GM20000 (cell line): ENCODE measurements at regions not wholly inside any gene's neighbourhood (a gene's known extent, or its start where the extent isn't known, plus 50 kb on each side); places are given as distances from the start of the nearest gene placed in this dataset.

Source experiments
- DNase-seq: peaks from one replicate; pipeline ENCODE4 v3.0.0; 2012; ENCODE audit warnings: low spot score
- TF ChIP-seq, protein P1 (sequence below): IDR thresholded peaks from 2 replicates; pipeline ENCODE4 v1.5.1; 2012; ENCODE audit warnings: mild to moderate bottlenecking, control low read depth; ENCODE audit errors: extremely low read depth, missing control alignments

GRCh38 chr18:38545071-38545470 lies 979.5 kb upstream of the CELF4 start:
- DNase-seq = peak; percentile 27
- TF ChIP-seq, protein P1, sequence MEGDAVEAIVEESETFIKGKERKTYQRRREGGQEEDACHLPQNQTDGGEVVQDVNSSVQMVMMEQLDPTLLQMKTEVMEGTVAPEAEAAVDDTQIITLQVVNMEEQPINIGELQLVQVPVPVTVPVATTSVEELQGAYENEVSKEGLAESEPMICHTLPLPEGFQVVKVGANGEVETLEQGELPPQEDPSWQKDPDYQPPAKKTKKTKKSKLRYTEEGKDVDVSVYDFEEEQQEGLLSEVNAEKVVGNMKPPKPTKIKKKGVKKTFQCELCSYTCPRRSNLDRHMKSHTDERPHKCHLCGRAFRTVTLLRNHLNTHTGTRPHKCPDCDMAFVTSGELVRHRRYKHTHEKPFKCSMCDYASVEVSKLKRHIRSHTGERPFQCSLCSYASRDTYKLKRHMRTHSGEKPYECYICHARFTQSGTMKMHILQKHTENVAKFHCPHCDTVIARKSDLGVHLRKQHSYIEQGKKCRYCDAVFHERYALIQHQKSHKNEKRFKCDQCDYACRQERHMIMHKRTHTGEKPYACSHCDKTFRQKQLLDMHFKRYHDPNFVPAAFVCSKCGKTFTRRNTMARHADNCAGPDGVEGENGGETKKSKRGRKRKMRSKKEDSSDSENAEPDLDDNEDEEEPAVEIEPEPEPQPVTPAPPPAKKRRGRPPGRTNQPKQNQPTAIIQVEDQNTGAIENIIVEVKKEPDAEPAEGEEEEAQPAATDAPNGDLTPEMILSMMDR = peak; percentile 29

DNA sequence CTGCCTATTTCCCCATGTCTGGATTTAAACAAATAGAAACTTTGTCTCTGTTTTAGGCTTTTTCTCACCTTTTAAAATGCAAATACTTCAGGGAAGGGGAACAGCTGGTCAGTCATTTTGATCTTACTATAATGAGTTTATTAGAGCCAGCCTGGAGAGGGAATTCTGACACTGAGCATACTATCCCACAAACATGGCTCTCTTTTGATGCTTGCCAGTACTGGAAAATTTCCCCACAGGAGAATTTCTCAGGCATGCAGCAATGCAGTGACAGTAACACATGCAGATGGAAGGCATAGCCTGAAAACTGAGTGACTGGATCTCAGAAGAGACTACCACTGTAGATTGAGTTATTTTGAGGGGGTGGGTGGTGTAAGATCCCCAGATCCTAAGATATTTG lies 974.3 kb upstream of the CELF4 start:
- TF ChIP-seq, protein P1 = no peak
- DNase-seq = no peak

DNA sequence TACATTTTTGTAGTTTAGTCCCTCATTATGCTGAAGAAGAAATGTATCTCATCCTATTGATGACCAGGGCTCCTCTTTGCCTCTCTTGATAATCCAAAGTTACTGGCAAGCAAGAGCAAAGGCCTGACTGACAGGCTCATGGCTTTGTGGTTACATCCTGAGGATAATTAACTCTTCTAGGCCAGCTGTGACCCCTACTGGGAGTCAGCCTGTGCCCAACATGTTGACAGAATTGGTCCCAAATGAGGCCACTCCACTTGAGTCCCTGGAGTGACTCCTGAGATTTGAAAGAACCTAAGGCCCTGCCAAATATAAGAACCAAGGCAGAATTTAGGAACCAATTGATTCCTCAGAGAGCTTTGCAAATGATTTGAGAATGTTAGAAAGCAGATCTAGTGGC lies 973.8 kb upstream of the CELF4 start:
- no peak for DNase-seq
- TF ChIP-seq, protein P1 = no peak

GRCh38 chr18:38534073-38534472 lies 968.5 kb upstream of the CELF4 start:
- TF ChIP-seq, protein P1 = no peak
- DNase-seq = no peak

DNA sequence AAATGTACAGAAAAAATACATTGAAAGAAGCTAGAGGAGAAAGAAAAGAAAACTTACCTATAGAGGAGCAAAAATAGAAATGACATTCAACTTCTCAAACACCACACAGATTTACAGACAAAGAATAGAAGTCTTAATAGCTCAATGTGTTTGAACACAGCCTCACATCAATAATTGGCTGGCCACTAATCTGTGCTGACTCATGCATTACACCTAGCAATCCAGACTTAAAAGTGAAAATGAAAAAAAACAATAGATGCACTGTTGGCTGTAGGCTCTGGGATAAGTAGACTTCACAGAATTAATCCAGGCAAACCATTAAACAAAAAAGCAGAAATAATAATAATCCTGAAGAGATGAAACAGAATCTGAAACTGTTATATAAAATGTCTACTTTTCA lies 961.3 kb upstream of the CELF4 start:
- TF ChIP-seq, protein P1 = no peak
- DNase-seq = no peak

DNA sequence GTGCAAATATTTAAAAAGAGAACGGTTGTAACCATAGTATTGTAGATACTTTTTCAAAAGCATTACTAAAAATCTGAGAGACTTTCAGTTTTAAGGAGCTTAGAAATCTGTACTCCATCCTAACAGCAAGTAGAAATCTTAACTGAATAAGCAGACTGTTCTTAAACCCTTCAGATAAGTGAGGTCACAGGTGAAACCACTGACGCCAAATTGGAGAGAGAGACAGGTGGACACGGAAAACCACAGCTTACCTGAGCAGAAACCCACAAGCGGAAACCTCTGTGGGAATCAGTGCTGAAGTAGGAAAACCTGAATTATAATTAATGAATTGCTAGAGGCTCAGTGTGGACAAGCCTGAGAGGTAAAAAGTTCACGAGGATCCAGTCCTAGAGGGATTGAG lies 959.4 kb upstream of the CELF4 start:
- TF ChIP-seq, protein P1 = no peak
- DNase-seq = no peak

DNA sequence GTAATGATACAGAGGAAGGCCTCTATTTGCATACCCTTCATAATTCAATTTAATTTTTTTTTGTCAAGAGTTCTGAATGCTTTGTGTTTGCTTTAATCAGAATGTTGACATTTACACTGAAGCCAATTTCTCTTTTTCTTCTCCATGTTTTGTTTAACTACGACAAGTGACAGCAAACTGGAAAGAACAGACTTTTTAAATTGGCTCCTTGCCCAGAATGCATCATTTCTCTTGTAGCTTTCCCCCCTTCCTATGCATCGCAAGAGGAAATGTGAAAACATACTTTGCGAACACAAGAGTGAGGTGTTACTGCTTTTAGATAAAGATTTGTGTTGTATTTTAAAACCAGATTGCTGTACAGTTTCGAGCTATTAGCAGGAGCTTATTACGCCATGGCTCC lies 955.2 kb upstream of the CELF4 start:
- TF ChIP-seq, protein P1 = no peak
- no peak for DNase-seq
